ENCODE measurements at regions not wholly inside any gene's neighbourhood (a gene's known extent, or its start where the extent isn't known, plus 50 kb on each side); places are given as distances from the start of the nearest gene placed in this dataset.

GRCh38 chr19:29409076-29409862 is 116.5 kb upstream of the VSTM2B start:
- H3K9me3 ChIP-seq (ENCODE audit: severe bottlenecking) = no peaks in the 10 kb centered on the region
- no peak overlapping the region for H3K27ac ChIP-seq
- no peak for DNase-seq
- H3K36me3 ChIP-seq = no peaks in the 10 kb centered on the region
- H3K27me3 ChIP-seq (ENCODE audit: insufficient read depth, low read depth, severe bottlenecking) = peaks cover 87% of the 10 kb centered on the region
- H3K4me3 ChIP-seq (ENCODE audit: low read depth, low read length) = no peak overlapping the region
- no peak for TF ChIP-seq CTCF (IDR thresholded peaks at IDR 0.05; ENCODE audit: low read depth, low read length)

GRCh38 chr19:29410601-29411000 is 115.2 kb upstream of the VSTM2B start:
- no peak for TF ChIP-seq CTCF (IDR thresholded peaks at IDR 0.05; ENCODE audit: low read depth, low read length)
- peaks cover 86% of the 10 kb centered on the region for H3K27me3 ChIP-seq (ENCODE audit: insufficient read depth, low read depth, severe bottlenecking)
- no peaks in the 10 kb centered on the region for H3K9me3 ChIP-seq (ENCODE audit: severe bottlenecking)
- H3K36me3 ChIP-seq = no peaks in the 10 kb centered on the region
- H3K4me3 ChIP-seq (ENCODE audit: low read depth, low read length) = no peak overlapping the region
- no peak for DNase-seq
- no peak overlapping the region for H3K27ac ChIP-seq

- DNase-seq = no peak
- Histone ChIP-seq H3K4me3 (ENCODE audit: low read depth, low read length) (no peak overlapping the region), H3K27me3 (ENCODE audit: insufficient read depth, low read depth, severe bottlenecking) (peaks cover 87% of the 10 kb centered on the region), H3K9me3 (ENCODE audit: severe bottlenecking) (no peaks in the 10 kb centered on the region), H3K27ac (no peak overlapping the region), H3K36me3 (no peaks in the 10 kb centered on the region)
- TF ChIP-seq CTCF (IDR thresholded peaks at IDR 0.05; ENCODE audit: low read depth, low read length) = no peak
Observed at GRCh38 chr19:29411113-29411581, 114.6 kb upstream of the VSTM2B start.

GRCh38 chr19:29413435-29413834 is 112.4 kb upstream of the VSTM2B start:
- H3K27me3 ChIP-seq (ENCODE audit: insufficient read depth, low read depth, severe bottlenecking) = peaks cover 91% of the 10 kb centered on the region
- no peak for TF ChIP-seq CTCF (IDR thresholded peaks at IDR 0.05; ENCODE audit: low read depth, low read length)
- no peak for DNase-seq
- H3K27ac ChIP-seq = no peak overlapping the region
- H3K9me3 ChIP-seq (ENCODE audit: severe bottlenecking) = no peaks in the 10 kb centered on the region
- H3K4me3 ChIP-seq (ENCODE audit: low read depth, low read length) = no peak overlapping the region
- H3K36me3 ChIP-seq = no peaks in the 10 kb centered on the region

GRCh38 chr19:29415507-29415906 is 110.3 kb upstream of the VSTM2B start:
- no peak overlapping the region for H3K4me3 ChIP-seq (ENCODE audit: low read depth, low read length)
- no peak for TF ChIP-seq CTCF (IDR thresholded peaks at IDR 0.05; ENCODE audit: low read depth, low read length)
- no peaks in the 10 kb centered on the region for H3K9me3 ChIP-seq (ENCODE audit: severe bottlenecking)
- H3K27me3 ChIP-seq (ENCODE audit: insufficient read depth, low read depth, severe bottlenecking) = peaks cover 91% of the 10 kb centered on the region
- H3K27ac ChIP-seq = no peak overlapping the region
- no peaks in the 10 kb centered on the region for H3K36me3 ChIP-seq
- no peak for DNase-seq

- H3K27ac ChIP-seq = no peak overlapping the region
- TF ChIP-seq CTCF (IDR thresholded peaks at IDR 0.05; ENCODE audit: low read depth, low read length) = no peak
- no peaks in the 10 kb centered on the region for H3K9me3 ChIP-seq (ENCODE audit: severe bottlenecking)
- no peak for DNase-seq
- no peaks in the 10 kb centered on the region for H3K36me3 ChIP-seq
- peaks cover 84% of the 10 kb centered on the region for H3K27me3 ChIP-seq (ENCODE audit: insufficient read depth, low read depth, severe bottlenecking)
- no peak overlapping the region for H3K4me3 ChIP-seq (ENCODE audit: low read depth, low read length)
Observed at GRCh38 chr19:29417048-29417447, 108.7 kb upstream of the VSTM2B start.

Measured in WERI-Rb-1 (cell line).